GM19455 (cell line): ENCODE measurements at regions not wholly inside any gene's neighbourhood (a gene's known extent, or its start where the extent isn't known, plus 50 kb on each side); places are given as distances from the start of the nearest gene placed in this dataset.

ENCODE experiments used
- ATAC-seq: cut with Tn5 transposase; IDR thresholded peaks from one replicate; pipeline ENCODE4 v1.9.1; 2021; ENCODE audit not compliant: unreplicated experiment

DNA sequence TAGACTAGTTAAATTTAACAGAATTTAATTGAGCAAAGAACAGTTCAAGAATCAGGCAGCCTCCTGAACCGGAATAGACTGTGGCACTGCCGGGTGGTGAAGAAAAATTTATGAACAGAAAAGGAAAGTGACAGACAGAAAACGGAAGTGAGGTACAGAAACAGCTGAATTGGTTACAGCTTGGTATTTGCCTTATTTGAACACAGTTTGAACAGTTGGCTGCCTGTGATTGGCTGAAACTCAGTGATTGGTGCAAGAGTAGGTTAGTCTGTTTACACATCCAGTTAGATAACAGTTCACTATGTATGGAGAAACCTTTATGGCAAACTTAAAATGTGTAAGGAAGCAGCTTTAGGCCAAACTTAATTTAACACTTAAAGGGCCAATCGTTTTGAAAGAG lies 116.0 kb upstream of the CITED2 start:
- ATAC-seq = no peak

DNA sequence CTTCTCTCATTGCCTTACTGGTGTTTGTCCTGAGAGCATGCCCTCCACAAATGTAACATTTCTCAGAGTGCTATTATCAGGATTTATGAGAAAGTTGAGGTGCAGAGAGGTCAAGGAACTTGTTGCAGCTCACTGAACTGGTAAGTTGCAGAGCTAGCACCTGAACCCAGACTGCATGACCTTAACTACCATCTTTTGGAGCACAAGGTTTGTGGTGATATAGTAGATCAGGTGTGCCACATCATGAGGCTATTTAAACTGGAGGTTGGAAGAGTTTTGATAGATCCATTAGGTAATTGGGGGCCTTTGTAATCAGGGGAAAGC lies 112.0 kb upstream of the CITED2 start:
- no peak for ATAC-seq

DNA sequence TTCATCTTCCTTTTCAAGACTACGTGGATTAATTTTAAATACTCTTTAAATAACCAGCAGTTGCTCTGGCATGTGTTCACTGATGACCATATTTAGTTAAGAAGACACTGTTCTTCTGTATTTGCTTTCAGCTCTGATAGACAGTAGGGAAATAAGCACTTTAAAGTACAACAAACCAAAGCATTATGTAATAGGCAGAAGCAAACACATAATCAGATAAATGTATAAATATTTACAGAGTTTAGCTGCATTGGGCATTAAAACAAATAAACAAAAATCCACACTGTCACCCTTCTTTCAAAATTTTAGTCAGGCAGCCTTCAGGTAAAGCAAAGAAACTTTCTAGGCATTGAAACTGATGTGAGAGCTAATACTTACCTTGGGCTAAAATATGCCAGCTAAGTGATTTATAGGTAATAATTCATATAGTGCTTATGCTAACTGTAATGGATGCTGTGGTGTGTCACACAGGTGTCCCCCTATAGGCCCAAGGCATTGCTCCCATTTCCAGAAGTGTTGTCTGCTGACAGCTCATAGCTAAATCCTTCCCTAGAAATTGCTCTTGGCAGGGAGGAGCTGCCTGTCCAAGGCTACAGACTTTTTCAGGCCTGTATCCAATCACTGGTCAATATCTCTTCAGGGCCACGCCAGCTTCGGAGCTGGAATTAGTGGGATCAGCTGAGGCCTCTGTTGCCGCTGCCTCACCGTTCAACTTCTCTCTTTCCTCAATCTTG lies 111.5 kb upstream of the CITED2 start:
- no peak for ATAC-seq

DNA sequence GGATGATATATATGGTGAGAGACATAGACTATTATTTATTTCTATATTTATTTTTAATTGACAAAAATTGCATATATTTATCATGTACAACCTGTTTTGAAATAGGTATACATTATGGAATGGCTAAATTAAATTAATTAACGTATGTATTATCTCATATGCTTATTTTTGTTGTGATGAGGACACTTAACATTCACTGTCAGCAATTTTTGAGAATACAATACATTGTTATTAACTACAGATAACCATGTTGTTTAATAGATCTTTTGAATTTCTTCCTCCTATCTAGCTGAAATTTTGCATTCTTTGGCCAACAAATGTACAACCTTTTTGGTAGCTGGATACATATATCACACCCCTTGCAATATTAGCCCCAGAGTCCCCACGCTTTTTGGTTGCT lies 110.7 kb upstream of the CITED2 start:
- ATAC-seq = no peak

DNA sequence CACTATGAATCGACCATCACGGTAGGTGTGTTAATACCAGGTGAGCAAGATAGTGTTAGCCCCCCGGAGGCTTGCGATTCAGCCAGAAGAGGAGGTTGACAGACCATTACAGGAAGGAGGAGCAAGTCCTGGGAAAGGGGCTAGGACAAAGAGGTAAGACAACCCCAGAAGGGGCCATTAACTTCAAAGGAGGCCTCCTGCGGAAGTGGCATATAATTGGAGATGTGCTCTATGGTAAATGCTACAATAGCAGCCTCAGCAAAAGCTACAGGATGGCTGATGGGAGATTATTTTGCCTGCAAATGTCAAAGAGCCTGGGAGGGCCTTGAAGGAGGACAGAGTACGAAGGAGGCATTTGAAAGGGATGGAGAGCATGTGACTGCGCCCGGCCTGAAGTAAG lies 108.6 kb upstream of the CITED2 start:
- no peak for ATAC-seq

DNA sequence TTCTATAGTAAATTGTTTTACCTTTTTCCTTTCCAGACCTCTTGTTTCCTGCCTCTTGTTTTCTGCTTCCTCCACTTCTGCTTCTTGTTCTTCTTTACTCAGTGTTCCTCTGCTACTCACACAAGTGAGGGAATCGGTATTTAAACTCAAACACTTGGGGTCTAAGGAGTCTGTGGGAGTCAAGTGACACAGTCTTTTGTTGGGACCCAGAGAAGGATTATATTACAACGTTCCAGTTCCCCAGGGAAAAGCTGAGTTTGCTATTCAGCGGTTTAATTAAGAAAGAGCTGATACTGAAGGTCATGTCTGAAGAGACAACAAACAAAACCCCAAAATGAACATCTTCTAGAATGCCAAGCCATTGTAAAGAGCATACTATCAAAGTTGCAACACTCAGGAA lies 107.8 kb upstream of the CITED2 start:
- ATAC-seq = no peak

DNA sequence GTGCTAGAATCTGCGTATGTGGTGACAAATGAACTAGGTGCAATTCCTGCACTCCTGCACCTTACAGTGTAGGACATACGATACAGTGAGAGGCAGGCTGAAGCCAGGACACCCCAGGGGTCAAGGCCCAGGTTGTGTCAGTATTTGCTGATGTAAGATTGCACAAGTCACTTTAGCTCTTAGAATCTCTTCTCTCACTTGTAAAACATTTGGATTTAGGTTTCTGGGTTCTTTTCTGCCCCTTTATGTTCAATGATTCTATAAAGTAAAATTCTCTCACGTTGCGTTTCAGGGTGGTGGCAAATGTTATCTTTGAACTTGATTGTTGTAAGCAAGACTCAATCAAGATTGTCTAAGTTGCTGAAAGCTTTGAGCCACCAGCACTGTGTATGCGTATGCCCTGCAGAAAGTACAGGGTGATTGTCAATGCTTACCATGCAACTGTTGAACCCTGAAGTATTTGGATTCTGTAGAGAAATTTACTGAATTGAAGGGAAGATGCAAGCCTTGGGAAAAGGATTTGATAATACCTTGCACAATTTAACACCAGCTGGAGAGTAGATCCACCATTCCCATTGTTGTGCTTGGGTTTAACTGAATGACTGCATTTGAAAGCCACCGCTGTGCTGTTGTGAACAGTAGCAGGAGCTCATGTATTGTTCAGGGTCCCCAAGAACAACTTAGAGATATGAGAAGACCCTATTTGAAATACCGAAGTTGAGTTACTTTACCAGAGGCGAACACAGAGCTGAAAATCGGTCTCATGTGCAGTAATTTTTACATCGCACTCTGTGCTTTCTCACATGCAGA lies 106.1 kb upstream of the CITED2 start:
- ATAC-seq = no peak

DNA sequence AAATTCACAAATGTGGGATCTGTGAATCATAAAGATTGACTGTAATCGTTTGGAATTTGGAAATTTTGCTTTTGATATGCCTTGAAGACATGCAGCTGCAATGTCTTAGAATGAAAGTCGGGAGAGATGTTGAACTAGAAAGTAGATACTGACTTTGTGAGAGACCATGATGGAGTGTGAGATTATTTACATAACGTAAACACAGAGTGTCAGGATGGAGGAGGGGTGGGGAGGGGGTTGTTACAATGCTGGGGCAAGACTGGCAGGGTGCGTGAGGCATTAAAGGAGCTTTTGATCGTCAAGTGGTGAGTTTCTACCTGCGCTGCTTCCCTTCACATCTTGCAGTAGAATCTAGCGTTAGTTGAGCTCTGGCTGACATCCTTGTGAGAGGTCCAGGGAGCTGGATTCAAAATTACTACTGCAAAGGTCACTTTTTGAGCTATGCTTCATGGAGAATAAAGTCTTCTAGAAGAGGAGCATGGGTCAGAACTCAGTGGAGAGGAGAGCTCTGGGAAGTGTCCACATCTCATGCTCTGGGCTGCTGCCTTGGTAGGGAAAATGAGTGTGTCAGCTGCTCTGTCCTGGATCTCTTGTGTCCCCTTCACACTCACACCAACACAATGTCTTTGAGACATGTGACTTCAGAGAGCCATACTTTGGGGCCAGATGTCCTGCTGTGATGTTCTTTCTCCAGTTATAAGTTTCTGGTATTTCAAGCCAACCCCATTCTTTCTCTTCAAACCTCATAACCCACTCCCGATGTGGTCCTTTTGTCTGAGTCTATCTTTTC lies 105.2 kb upstream of the CITED2 start:
- ATAC-seq = no peak

DNA sequence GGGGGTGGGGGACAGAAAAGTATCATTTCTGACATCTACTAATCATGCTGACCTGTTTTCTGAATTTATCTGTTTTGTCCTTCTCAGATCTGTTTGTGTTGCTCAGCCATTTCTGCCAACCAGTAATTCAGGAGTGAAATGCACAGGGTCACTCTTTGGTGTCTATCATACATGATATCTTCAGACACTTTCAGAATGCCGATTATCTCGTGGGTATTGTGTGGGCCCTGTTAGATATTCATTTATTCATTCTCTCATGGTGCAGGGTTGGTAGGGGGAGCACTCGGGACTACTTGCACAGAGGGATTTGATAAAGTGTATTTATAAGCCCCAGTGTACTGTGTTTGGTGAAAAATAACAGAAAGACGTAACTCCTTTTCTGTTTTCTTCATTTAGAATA lies 101.2 kb upstream of the CITED2 start:
- ATAC-seq = no peak

DNA sequence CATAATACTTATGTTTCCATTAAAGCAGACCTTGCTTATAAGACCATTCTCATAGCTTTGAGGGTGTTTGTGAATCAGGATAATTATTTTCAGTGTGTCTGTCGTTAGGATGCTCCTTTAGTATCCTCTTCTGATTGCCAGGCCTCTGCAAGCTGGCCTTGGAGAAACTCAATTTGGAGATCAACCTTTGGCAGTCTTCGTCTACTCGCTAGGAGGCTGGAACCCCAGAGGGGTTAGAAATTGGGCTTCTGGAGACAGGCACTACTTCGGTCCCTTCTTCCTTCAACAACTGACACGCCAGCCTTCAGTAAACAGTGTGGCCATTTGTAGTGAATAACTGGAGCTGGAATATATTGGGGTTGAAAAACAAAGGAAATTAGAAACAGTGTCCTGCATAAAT lies 100.8 kb upstream of the CITED2 start:
- no peak for ATAC-seq

DNA sequence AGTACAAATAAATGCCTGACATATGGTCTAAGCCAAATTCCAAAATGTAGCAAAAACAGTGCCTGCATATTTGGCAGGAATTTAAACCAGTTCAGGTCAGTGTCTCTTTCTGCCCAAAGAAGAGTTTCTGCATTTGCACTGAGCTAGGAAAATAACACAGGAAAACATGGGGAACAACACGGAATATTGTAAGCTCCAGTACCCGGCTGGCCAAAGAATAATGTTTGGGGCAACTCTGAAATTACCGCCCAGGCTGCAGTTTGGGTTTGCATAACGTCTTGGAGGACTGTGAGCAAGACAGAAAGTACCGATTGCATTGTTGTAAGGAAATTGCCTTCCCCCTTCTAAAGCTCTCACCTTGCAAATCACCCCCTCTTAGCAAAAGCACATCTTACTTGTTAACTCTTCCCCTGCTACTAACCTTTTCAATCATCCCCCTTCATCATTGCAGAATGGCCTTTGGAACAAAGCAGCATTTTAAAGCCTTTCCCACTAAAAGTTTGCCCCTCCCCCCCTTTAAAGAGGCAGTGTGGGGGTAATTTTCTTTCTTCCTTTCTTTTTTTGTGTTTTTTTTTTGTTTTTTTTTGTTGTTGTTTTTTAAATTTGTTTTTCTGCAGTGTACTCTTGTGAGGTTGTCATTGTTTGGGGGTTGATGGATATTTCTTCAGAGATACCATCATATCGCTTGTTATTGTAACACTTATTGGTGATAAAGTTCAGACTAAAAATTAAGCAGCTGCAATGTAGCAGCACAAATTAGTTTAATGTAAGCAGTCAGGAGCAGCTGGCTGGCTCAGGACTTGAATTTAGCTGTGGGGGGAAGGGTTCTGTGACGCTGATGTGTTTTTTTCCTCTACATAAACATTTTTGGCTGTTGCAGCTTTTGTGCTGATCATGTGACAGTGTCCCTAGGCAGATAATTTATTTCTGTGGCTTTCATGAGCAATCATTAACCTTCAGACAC lies 100.0 kb upstream of the CITED2 start:
- ATAC-seq = peak; percentile 52

DNA sequence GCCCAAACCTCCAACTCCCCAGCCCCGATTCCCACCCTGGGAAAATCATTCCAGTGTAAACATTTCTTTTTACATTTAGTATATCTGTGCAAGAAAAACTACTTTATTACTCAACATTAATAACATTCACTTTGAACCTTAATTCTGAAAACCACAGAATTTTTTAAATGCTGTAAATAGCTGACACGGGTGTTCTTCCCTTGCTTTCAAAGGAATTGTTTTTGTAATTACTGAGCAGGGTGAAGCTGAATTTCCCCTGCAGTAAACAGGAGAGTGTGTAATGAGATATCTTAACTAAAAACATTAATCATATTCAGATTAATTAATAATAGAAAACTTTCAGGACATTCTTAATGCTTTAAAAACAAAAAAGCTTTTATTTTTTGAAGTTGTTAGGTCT lies 99.3 kb upstream of the CITED2 start:
- no peak for ATAC-seq

DNA sequence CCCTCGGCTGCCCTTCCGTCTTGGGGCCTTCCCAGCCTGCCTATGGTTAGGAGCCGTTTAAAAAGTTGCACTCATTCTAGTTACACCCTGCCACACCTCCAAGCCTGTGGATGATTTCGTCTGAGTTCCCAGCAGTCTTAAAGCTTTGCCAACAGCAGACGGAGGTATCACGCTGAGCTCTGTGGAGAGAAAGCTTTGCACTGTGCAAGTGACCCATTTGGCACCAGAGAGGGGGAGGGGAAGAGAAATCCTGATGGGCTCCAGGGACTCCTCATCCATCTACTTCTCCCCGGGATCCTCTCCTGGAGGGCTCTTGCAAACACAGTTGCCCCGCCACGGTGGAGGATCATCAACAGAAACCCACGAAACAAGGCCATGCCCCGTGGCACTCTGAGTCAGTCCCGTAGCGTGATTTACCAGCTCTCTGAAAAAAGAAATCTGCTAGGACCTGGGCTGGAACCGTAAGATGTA lies 98.8 kb upstream of the CITED2 start:
- no peak for ATAC-seq

DNA sequence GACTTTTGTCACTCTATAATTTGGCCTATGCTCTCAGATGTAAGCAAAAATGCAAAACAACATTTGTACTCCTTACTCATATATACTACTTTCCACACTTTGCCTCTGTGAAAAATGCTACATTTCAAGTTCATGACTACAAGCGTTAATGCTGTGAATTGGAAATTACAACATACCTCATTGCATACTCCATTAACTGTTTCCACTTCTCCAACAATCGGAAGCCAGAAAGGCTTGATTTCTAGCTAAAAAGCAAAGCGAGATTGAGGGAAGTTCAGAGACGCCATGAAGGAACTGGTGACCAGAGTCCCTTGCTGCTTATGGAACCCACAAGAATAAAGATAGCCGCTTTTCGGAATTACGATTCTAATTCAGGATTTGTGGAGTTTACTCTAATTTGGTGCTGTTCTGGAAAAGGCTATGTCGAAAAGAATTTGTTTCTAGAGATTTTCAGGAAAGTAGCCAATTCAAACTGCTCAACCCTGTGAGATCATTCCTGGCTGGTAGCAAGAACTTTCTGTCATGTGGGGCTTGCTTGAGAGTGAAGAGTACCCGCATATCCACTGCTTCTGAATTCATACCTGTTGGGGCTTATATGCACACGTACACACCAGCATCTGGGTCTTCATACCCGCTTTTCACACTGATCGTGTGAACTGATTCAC lies 98.0 kb upstream of the CITED2 start:
- ATAC-seq = no peak

DNA sequence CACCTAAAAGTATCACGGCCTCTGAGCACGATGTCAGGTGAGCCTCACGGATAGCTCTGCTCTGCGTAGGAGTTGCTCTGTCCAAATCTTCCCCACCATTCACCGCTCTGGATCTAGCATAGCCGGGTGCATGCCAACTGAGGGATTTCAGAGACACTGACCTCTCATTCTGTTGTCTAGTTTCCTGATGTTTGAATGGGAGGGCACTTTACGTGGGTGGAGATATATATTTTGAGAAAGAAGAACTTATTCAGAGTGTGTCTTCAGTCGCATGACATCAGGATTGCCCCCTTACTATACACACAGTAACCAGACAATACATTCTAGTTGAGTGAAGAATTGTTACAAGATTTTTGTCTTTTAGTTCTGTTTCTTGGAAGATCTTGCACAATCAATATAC lies 96.5 kb upstream of the CITED2 start:
- no peak for ATAC-seq

DNA sequence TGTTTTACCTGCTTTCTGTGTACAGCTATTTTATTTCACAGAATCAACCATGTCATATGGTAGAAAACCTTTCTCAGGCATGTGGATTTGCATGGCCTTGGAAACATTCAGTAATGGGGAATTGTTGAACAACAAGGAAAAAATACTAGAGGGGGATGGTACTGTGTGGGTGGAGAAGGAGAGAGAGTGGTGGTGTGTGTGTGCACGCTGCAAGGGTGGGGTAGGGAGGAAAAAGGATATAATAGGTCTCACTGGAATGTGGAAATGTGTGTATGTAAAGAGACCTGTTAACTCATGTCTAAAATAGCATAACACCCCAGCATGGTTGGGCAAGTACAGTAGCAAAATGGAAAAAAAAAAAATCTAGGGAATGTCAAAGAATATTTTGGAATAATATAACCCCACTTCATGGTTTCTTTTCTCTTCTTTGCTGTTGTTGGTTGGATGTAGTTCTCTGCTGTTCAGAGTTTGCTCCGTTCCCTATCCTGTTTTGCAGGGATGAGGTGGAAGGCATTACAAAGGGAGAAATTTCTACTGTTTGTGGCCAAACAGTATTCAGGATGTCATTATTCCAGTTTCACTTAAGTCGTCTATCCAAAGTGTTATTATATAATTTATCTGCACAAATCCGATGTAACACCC lies 93.9 kb upstream of the CITED2 start:
- ATAC-seq = no peak

DNA sequence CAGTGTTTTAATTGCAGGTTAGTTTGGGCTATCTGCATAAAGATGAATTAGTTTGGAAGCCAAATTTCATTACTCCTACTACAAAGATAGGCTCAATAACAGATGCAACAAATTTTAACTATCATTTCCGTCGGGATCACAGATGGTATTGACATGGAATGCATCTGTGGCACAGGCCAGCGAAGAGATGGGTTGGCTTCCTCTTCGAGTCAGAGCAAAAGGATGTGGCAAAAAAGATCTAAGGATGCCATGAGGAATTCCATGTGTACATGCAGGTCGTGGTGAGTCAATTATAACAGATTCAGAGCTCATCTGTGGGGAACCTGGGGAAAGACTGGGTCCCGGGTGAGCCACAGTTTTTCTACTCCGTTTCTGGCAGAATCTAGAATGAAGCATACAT lies 83.0 kb upstream of the CITED2 start:
- ATAC-seq = no peak

DNA sequence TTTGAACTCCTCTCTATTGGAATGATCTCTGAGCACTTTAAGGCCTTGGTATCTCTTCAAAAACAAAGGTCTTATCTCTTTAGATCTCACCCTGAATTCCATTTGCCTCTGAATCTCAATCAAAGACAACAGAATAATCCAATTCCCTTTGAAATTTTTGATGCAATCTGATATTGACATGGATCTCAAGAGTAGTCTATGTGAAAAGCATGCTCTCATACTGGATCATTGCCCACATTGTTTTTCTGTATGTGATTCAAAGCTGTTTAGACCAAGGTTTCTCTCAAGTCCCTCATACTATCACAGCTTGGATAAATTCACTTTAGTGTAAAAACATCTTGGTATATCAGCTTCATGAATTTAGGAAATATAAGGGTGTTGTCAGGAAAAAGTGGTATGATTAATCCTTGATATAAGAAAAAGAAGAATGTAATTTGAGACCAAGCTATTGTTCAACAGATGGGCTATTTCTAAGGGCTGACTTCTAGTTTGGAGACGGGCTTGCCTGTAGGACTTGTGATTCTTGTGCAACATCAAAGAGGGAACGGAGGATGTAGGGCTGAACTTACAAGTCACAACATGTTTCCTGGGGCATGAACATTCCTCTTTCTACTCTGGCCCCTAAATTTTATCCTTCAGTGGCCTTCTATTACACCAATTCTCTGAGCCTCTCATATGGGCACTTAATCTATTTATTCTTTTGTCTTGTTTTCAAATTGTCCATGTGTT lies 77.9 kb upstream of the CITED2 start:
- no peak for ATAC-seq

DNA sequence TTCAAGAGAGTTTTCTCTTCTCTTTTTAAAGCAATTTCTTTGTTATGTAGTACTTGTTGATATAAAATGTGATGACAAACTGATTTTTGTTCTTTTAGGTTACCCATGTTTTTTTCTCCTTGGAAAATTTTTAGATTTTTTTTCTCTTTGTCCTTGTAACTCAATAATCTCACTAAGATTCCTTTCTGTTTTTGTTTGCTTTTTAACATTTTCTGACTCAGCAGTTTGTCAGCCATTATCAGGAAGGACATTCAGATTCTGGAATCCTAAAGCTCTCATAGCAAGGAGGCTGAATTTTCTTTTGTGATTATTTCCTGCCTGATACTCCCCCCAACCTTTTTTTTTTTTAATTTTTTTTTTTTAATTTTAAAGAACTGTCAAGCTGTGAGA lies 75.2 kb upstream of the CITED2 start:
- ATAC-seq = no peak
